HCT116 (cell line): ENCODE measurements at regions not wholly inside any gene's neighbourhood (a gene's known extent, or its start where the extent isn't known, plus 50 kb on each side); places are given as distances from the start of the nearest gene placed in this dataset.

Experiments
- CBX3 ChIP-seq: IDR thresholded peaks from 2 replicates; pipeline ENCODE4 v1.6.1; 2012; ENCODE audit warnings: low read depth
- EGR1 ChIP-seq: IDR thresholded peaks from 2 replicates; pipeline ENCODE4 v1.6.1; 2012; ENCODE audit warnings: low read depth
- EZH2 ChIP-seq: fragments of 200-600 bp; sonication (generic); IDR thresholded peaks from 2 replicates; pipeline ENCODE4 v1.6.1; 2017; ENCODE audit warnings: antibody characterized with exemption, mixed run types
- POLR2A ChIP-seq: IDR thresholded peaks from 2 replicates; pipeline ENCODE4 v1.7.0; 2011; ENCODE audit warnings: borderline replicate concordance; ENCODE audit not compliant: insufficient read depth, insufficient read length; ENCODE audit errors: extremely low read depth
- POLR2AphosphoS5 ChIP-seq: IDR thresholded peaks from 2 replicates; pipeline ENCODE4 v1.6.1; 2011; ENCODE audit warnings: mild to moderate bottlenecking, low read depth, low read length, moderate library complexity
- RAD21 ChIP-seq: IDR thresholded peaks from 2 replicates; pipeline ENCODE4 v1.6.1; 2012; ENCODE audit warnings: low read depth, mild to moderate bottlenecking
- SIN3A ChIP-seq: IDR thresholded peaks from 2 replicates; pipeline ENCODE4 v1.6.1; 2012; ENCODE audit warnings: low read depth
- SP1 ChIP-seq: IDR thresholded peaks from 2 replicates; pipeline ENCODE4 v1.6.1; 2012; ENCODE audit warnings: low read depth
- TCF7L2 ChIP-seq: IDR thresholded peaks from 2 replicates; pipeline ENCODE4 v1.7.0; 2011; ENCODE audit warnings: borderline replicate concordance, inconsistent platforms; ENCODE audit not compliant: insufficient read depth, insufficient read length; ENCODE audit errors: extremely low read depth
- TF ChIP-seq, protein P1 (sequence below): IDR thresholded peaks from 2 replicates; pipeline ENCODE4 v1.6.1; 2012
- TF ChIP-seq, protein P2 (sequence below): IDR thresholded peaks from 2 replicates; pipeline ENCODE4 v1.6.1; 2011; ENCODE audit warnings: mild to moderate bottlenecking, low read length, moderate library complexity; ENCODE audit not compliant: insufficient replicate concordance; ENCODE audit errors: extremely low read depth
- TF ChIP-seq, protein P3 (sequence below), 3 experiments: fragments of 200-600 bp in 1 of 3; sonication (generic) in 1 of 3; IDR thresholded peaks in 2 of 3; conservative IDR thresholded peaks in 1 of 3; 2 replicates each; pipeline ENCODE4 v1.5.1; 2012 to 2017; ENCODE audit warnings: low read depth in 2 of 3, low read length in 2 of 3, antibody characterized with exemption in 1 of 3, borderline replicate concordance in 1 of 3, control low read depth in 1 of 3, mild to moderate bottlenecking in 1 of 3, mixed read lengths in 1 of 3, mixed run types in 1 of 3, moderate library complexity in 1 of 3; ENCODE audit not compliant: insufficient read depth in 1 of 3
- TF ChIP-seq, protein P4 (sequence below): IDR thresholded peaks from 2 replicates; pipeline ENCODE4 v1.6.1; 2012
- TF ChIP-seq, protein P5 (sequence below): IDR thresholded peaks from 2 replicates; pipeline ENCODE4 v1.6.1; 2012; ENCODE audit warnings: low read depth

DNA sequence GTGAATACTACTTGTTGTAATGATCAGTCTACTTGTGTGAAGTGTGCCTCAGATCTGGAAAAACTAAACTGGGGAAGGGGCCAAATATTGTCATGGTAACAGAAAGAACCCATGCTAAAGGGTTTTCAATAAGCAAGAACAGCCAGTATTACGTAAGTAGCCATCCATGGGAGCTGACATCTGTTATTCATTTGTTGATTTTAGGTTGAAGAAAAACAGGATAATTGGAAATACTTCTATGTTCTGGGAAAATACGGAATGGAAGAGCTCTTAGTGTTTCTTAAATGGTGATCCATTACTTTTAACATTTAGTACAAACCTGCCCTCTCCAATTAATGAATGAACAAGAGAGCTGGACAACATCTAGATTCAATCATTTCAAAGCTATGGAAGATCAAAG is 485.8 kb downstream of the NTRK2 start:
- TF ChIP-seq POLR2AphosphoS5 (no peak), SIN3A (no peak), RAD21 (no peak), EGR1 (no peak), POLR2A (no peak), TCF7L2 (no peak), EZH2 (no peak), SP1 (no peak), CBX3 (no peak)
- TF ChIP-seq, protein P1, sequence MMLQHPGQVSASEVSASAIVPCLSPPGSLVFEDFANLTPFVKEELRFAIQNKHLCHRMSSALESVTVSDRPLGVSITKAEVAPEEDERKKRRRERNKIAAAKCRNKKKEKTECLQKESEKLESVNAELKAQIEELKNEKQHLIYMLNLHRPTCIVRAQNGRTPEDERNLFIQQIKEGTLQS = no peak
- TF ChIP-seq, protein P2, sequence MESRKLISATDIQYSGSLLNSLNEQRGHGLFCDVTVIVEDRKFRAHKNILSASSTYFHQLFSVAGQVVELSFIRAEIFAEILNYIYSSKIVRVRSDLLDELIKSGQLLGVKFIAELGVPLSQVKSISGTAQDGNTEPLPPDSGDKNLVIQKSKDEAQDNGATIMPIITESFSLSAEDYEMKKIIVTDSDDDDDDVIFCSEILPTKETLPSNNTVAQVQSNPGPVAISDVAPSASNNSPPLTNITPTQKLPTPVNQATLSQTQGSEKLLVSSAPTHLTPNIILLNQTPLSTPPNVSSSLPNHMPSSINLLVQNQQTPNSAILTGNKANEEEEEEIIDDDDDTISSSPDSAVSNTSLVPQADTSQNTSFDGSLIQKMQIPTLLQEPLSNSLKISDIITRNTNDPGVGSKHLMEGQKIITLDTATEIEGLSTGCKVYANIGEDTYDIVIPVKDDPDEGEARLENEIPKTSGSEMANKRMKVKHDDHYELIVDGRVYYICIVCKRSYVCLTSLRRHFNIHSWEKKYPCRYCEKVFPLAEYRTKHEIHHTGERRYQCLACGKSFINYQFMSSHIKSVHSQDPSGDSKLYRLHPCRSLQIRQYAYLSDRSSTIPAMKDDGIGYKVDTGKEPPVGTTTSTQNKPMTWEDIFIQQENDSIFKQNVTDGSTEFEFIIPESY = no peak
- TF ChIP-seq, protein P3, sequence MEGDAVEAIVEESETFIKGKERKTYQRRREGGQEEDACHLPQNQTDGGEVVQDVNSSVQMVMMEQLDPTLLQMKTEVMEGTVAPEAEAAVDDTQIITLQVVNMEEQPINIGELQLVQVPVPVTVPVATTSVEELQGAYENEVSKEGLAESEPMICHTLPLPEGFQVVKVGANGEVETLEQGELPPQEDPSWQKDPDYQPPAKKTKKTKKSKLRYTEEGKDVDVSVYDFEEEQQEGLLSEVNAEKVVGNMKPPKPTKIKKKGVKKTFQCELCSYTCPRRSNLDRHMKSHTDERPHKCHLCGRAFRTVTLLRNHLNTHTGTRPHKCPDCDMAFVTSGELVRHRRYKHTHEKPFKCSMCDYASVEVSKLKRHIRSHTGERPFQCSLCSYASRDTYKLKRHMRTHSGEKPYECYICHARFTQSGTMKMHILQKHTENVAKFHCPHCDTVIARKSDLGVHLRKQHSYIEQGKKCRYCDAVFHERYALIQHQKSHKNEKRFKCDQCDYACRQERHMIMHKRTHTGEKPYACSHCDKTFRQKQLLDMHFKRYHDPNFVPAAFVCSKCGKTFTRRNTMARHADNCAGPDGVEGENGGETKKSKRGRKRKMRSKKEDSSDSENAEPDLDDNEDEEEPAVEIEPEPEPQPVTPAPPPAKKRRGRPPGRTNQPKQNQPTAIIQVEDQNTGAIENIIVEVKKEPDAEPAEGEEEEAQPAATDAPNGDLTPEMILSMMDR (IDR thresholded peaks at IDR 0.05 in 2 of 3, conservative IDR thresholded peaks at IDR 0.05 in 1 of 3; ENCODE audit: borderline replicate concordance in 1 of 3, insufficient read depth in 1 of 3, low read depth in 2 of 3, low read length in 2 of 3) = no peak
- TF ChIP-seq, protein P4, sequence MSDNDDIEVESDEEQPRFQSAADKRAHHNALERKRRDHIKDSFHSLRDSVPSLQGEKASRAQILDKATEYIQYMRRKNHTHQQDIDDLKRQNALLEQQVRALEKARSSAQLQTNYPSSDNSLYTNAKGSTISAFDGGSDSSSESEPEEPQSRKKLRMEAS = no peak
- TF ChIP-seq, protein P5, sequence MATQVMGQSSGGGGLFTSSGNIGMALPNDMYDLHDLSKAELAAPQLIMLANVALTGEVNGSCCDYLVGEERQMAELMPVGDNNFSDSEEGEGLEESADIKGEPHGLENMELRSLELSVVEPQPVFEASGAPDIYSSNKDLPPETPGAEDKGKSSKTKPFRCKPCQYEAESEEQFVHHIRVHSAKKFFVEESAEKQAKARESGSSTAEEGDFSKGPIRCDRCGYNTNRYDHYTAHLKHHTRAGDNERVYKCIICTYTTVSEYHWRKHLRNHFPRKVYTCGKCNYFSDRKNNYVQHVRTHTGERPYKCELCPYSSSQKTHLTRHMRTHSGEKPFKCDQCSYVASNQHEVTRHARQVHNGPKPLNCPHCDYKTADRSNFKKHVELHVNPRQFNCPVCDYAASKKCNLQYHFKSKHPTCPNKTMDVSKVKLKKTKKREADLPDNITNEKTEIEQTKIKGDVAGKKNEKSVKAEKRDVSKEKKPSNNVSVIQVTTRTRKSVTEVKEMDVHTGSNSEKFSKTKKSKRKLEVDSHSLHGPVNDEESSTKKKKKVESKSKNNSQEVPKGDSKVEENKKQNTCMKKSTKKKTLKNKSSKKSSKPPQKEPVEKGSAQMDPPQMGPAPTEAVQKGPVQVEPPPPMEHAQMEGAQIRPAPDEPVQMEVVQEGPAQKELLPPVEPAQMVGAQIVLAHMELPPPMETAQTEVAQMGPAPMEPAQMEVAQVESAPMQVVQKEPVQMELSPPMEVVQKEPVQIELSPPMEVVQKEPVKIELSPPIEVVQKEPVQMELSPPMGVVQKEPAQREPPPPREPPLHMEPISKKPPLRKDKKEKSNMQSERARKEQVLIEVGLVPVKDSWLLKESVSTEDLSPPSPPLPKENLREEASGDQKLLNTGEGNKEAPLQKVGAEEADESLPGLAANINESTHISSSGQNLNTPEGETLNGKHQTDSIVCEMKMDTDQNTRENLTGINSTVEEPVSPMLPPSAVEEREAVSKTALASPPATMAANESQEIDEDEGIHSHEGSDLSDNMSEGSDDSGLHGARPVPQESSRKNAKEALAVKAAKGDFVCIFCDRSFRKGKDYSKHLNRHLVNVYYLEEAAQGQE = no peak
